Motor neuron (in vitro differentiated cells): ENCODE measurements at regions not wholly inside any gene's neighbourhood (a gene's known extent, or its start where the extent isn't known, plus 50 kb on each side); places are given as distances from the start of the nearest gene placed in this dataset.
"Not testable (repeated sequence)": the region's sequence is repeated elsewhere in the genome, so short reads cannot be mapped to it uniquely, and the experiment has no call there.

ENCODE experiments used
- ATAC-seq, 8 experiments: fragments of 200-7000 bp; cut with Tn5 transposase; replicated peaks in 6 of 8; 2 replicates each; pipeline ENCODE4 v1.8.0; 2021; ENCODE audit warnings: mild to moderate bottlenecking in 8 of 8, moderate library complexity in 8 of 8
- H3K27ac ChIP-seq, 2 donors: fragments of 250-450 bp; sonication (Bioruptor Pico); 2 replicates each; pipeline ENCODE4 v1.9.0; 2021; ENCODE audit warnings: antibody characterized with exemption in 2 of 2, mild to moderate bottlenecking in 2 of 2, moderate library complexity in 1 of 2
- H3K4me1 ChIP-seq, 2 donors: fragments of 250-450 bp; sonication (Bioruptor Pico); replicated peaks in 1 of 2; 2 replicates each; pipeline ENCODE4 v1.6.1; 2021; ENCODE audit warnings: antibody characterized with exemption in 2 of 2, mild to moderate bottlenecking in 2 of 2, moderate library complexity in 1 of 2
- H3K4me3 ChIP-seq, 5 donors: fragments of 250-450 bp; sonication (Bioruptor Pico); 2 replicates each; pipeline ENCODE4 v1.9.0; 2021; ENCODE audit warnings: antibody characterized with exemption in 5 of 5, mild to moderate bottlenecking in 5 of 5, moderate library complexity in 4 of 5
- WGBS, 10 experiments: fragments of 450-650 bp; shearing (Covaris generic); methylation state at CpG; one replicate each; pipeline ENCODE4 v1.0.0; 2022; 5-methylcytosine and 5-hydroxymethylcytosine counted together
- in situ Hi-C, 9 experiments: fragments of 400-800 bp; cut with MboI; loops; one replicate each; pipeline ENCODE4 v1.15.0; 2021; ENCODE audit warnings: low sequenced_read_pairs in 9 of 9, low pct_unique_long_range_greater_than_20kb in 2 of 9; ENCODE audit not compliant: unreplicated experiment in 9 of 9

- whole genome bisulfite sequencing, 10 experiments = 94% methylated on average over 12 of the region's 60 CpGs; no CpG with 5 or more reads in 9 of the 10 experiments
- ATAC-seq, in situ Hi-C loops, H3K4me1 ChIP-seq, H3K4me3 ChIP-seq, H3K27ac ChIP-seq: not testable (repeated sequence)
Observed at GRCh38 chr7:9725940-9726663, 1247.6 kb upstream of the PHF14 start.

DNA sequence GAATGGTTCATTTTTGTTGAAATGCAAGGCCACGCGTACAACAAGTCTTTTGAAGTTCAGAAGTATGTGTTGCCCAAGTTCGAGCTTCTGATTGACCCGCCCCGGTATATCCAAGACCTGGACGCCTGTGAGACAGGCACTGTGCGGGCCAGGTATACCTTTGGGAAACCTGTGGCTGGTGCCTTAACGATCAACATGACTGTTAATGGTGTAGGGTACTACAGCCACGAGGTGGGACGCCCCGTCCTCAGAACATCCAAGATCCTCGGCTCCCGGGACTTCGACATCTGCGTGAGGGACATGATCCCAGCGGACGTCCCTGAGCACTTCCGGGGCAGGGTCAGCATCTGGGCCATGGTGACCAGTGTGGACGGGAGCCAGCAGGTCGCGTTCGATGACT is 1246.9 kb upstream of the PHF14 start:
- H3K4me1 ChIP-seq, H3K4me3 ChIP-seq, H3K27ac ChIP-seq, in situ Hi-C loops, ATAC-seq: not testable (repeated sequence)
- 100% methylated on average over 3 to 4 of the region's 22 CpGs; no CpG with 5 or more reads in 8 of the 10 experiments for WGBS, 10 experiments

DNA sequence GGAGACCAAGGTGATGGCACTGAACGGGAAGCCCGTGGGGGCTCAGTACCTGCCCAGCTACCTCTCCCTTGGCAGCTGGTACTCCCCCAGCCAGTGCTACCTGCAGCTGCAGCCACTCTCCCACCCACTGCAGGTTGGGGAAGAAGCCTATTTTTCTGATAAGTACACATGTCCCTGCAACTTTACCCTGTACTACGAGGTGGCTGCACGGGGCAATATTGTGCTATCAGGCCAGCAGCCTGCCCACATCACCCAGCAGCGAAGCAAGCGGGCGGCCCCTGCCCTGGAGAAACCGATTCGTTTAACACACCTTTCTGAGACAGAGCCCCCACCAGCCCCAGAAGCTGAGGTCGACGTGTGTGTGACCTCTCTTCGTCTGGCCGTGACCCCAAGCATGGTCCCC is 1246.2 kb upstream of the PHF14 start:
- H3K4me1 ChIP-seq = not testable (repeated sequence)

GRCh38 chr7:9728014-9728657 is 1245.5 kb upstream of the PHF14 start:
- H3K4me1 ChIP-seq, ATAC-seq, H3K27ac ChIP-seq, in situ Hi-C loops, H3K4me3 ChIP-seq: not testable (repeated sequence)
- WGBS, 10 experiments = 100% methylated on average over 1 to 9 of the region's 17 CpGs; no CpG with 5 or more reads in 8 of the 10 experiments

More for the DNA sequence above, 1246.2 kb upstream of the PHF14 start:
- in situ Hi-C loops, H3K4me3 ChIP-seq, H3K27ac ChIP-seq, ATAC-seq: not testable (repeated sequence)
- 20 to 100% (median 90%) methylated on average over 1 to 3 of the region's 13 CpGs; no CpG with 5 or more reads in 6 of the 10 experiments for WGBS, 10 experiments

GRCh38 chr7:9752033-9752432 is 1221.6 kb upstream of the PHF14 start:
- no peak overlapping the region for H3K4me3 ChIP-seq
- WGBS, 10 experiments = 11 to 98% (median 90%) methylated on average over 3 to 4 of the region's 4 CpGs
- ATAC-seq = no peak
- no peaks in the 10 kb centered on the region for H3K4me1 ChIP-seq
- in situ Hi-C loops = no loop called here
- H3K27ac ChIP-seq = no peak overlapping the region

DNA sequence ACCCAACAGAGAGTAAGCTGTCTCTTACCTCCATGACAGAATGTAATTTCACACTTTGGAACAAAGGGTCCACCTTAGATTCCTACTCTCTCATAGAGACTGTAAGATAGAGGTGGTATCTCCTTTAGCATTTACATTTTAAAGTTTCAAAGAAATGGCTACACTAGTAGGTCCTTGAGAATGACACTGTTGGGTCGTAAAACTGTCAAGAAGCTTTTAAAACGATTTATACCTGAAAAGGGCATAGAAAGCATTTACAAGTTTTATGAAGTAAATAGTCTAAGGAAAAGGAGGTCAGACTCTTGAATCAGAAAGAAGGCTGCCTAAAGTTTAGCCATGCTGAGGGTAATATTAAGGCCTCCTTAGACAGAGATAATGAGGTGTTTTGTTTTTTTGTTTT is 1212.4 kb upstream of the PHF14 start:
- ATAC-seq = peak in 1 of 8 experiments; percentile 24
- Histone ChIP-seq H3K4me1 (no peaks in the 10 kb centered on the region), H3K27ac (no peak overlapping the region), H3K4me3 (no peak overlapping the region)
- in situ Hi-C loops = no loop called here
- 0 to 100% (median 46%) methylated on average over 1 to 2 of the region's 2 CpGs; no CpG with 5 or more reads in 4 of the 10 experiments for WGBS, 10 experiments

GRCh38 chr7:9776900-9777299 is 1196.8 kb upstream of the PHF14 start:
- Histone ChIP-seq H3K27ac (no peak overlapping the region), H3K4me3 (no peak overlapping the region), H3K4me1 (peaks cover 10 to 14% of the 10 kb centered on the region in 2 donors)
- WGBS, 10 experiments = 0 to 100% (median 54%) methylated on average over 1 to 2 of the region's 2 CpGs; no CpG with 5 or more reads in 3 of the 10 experiments
- no peak for ATAC-seq
- in situ Hi-C loops = no loop called here

DNA sequence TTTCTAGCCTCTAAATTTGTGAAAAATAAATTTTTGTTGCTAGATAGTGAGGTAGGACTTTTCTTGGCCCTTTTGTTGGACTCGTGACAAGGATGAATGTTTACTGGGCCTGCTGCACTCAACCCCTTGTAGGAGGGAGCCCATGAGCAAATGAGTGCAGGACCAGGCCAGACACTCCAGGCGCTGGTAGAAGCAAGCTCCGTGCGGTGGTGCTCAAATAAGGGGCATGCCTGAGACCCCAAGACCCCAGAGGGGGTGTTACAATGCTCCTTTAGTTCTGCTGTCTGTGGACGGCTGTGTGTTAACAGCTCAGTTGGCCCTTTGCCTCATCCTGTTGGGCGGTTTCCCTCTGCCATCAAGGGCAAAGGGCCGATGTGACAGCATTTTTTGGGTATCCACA is 1195.3 kb upstream of the PHF14 start:
- 0 to 100% (median 52%) methylated on average over 1 to 7 of the region's 7 CpGs; no CpG with 5 or more reads in 4 of the 10 experiments for WGBS, 10 experiments
- Histone ChIP-seq H3K4me3 (no peak overlapping the region), H3K4me1 (peaks cover 16 to 21% of the 10 kb centered on the region in 2 donors), H3K27ac (no peak overlapping the region)
- no peak for ATAC-seq
- in situ Hi-C loops = no loop called here

DNA sequence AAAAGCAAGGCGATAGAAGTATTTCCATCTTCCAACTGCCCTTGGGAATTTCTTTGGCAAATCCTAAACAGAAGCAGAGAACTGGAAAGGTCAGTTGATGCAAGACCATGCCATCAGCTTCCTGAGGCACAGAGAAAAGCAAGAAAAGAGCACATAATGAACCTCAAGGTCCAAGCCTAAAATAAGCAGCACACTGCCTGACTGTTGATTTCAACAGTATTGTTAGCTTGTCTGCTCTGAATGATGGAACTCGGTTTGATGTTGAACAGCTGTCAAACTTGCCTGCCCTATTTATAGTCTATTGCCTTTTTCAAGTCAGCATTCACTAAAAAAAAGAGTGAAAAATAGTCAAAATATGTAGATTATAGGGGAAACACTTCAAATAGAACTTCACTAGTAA is 1192.0 kb upstream of the PHF14 start:
- WGBS, 10 experiments = 0 to 65% (median 17%) methylated on average over 1 to 2 of the region's 2 CpGs; no CpG with 5 or more reads in 3 of the 10 experiments
- peak in 5 of 8 experiments; percentile 70 to 94 (median 89) for ATAC-seq
- peaks cover 16 to 21% of the 10 kb centered on the region in 2 donors for H3K4me1 ChIP-seq
- in situ Hi-C loops = no loop called here
- peak overlapping the region; percentile 48 to 59 for H3K27ac ChIP-seq
- no peak overlapping the region for H3K4me3 ChIP-seq

DNA sequence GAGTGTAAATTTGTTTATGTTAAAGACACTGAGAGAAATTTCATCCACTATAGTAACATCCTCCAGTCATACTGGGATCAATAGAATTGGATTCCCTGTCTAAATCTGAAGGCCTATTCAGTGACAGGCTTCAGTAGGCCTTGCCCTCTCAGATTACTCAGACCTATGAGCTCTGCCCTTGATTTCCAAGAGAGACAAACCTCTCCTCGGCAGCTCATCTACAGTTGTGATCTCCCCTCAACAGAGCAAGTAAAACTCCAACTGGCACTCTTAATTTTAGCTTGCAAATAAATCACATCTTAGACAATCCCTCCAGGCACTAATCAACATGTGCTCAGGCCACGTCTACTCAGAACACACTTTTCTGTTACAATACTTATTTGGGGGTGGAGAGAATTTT is 1191.4 kb upstream of the PHF14 start:
- H3K27ac ChIP-seq = peak overlapping the region; percentile 46 to 69
- H3K4me3 ChIP-seq = no peak overlapping the region
- in situ Hi-C loops = no loop called here
- peaks cover 16 to 21% of the 10 kb centered on the region in 2 donors for H3K4me1 ChIP-seq
- peak in 5 of 8 experiments; percentile 28 to 65 (median 55) for ATAC-seq
- WGBS, 10 experiments = 0 to 63% (median 20%) methylated on average over 1 to 2 of the region's 2 CpGs; no CpG with 5 or more reads in 2 of the 10 experiments

DNA sequence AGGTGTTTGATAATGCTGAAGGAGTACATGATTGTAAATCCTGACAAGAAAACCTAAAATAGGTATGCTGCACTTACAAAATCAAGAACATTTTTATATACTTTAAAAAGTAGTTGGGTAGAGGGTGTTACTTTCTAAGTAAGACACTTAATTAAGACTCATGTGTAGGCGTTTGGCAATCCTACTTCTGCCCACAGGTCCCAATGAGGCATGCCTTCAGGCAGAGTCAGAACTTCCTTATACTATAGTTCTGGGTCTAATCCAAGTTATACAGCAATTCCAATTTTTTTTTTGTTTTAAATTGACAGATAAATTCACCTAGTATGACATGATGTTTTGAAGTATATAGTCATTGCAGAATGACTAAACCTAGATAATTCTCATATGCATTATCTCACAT is 1188.5 kb upstream of the PHF14 start:
- WGBS, 10 experiments = 0 to 90% (median 25%) methylated on average over 1 of the region's 1 CpG; no CpG with 5 or more reads in 2 of the 10 experiments
- no peak overlapping the region for H3K4me3 ChIP-seq
- no peak for ATAC-seq
- H3K27ac ChIP-seq = no peak overlapping the region
- peaks cover 16 to 21% of the 10 kb centered on the region in 2 donors for H3K4me1 ChIP-seq
- in situ Hi-C loops = no loop called here

DNA sequence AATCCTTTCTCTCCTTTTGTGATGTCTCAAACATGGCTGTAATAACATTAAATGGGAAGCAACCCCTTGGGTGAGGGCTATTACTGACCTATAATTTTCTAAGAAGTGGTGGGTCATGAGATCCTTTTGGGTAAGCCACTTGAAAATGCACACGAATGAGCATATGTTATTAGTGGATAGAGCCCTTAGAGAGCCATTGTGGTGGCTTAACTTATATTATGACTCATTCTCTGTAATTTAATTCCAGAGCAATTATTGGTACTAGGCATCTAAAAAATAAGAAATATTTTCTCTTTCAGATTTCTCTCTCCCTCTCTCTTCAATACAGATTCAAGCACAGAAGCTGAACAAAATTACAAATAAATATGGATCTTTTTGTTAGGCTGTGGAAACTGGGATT is 1177.4 kb upstream of the PHF14 start:
- Histone ChIP-seq H3K4me3 (no peak overlapping the region), H3K27ac (no peak overlapping the region), H3K4me1 (no peaks in the 10 kb centered on the region)
- WGBS, 10 experiments = 0 to 100% (median 75%) methylated on average over 1 of the region's 1 CpG; no CpG with 5 or more reads in 4 of the 10 experiments
- ATAC-seq = peak in 1 of 8 experiments; percentile 22
- in situ Hi-C loops = no loop called here

- no peak for ATAC-seq
- H3K27ac ChIP-seq = no peak overlapping the region
- 0 to 77% (median 42%) methylated on average over 1 to 6 of the region's 20 CpGs; no CpG with 5 or more reads in 2 of the 10 experiments for WGBS, 10 experiments
- in situ Hi-C loops = no loop called here
- no peaks in the 10 kb centered on the region for H3K4me1 ChIP-seq
- no peak overlapping the region for H3K4me3 ChIP-seq
Observed at GRCh38 chr7:9822458-9823290, 1151.0 kb upstream of the PHF14 start.
